BE2C (cell line): ENCODE measurements at regions not wholly inside any gene's neighbourhood (a gene's known extent, or its start where the extent isn't known, plus 50 kb on each side); places are given as distances from the start of the nearest gene placed in this dataset.

ENCODE experiments used
- DNase-seq: peaks from one replicate; pipeline ENCODE4 v3.0.0-alpha.2; 2020
- H3K27me3 ChIP-seq: fragments of 250-450 bp; sonication (Bioruptor Pico); 2 replicates; pipeline ENCODE4 v1.5.1; 2020; ENCODE audit warnings: mild to moderate bottlenecking
- H3K36me3 ChIP-seq: fragments of 250-450 bp; sonication (Bioruptor Pico); 2 replicates; pipeline ENCODE4 v1.5.1; 2020; ENCODE audit warnings: mild to moderate bottlenecking
- H3K4me1 ChIP-seq: fragments of 250-450 bp; sonication (Bioruptor Pico); 2 replicates; pipeline ENCODE4 v1.5.1; 2020
- H3K4me3 ChIP-seq: 2 replicates; pipeline ENCODE4 v1.5.1; 2011; ENCODE audit warnings: low read depth, low read length
- H3K9me3 ChIP-seq: fragments of 250-450 bp; sonication (Bioruptor Pico); 2 replicates; pipeline ENCODE4 v1.5.1; 2020
- CTCF ChIP-seq: IDR thresholded peaks from 2 replicates; pipeline ENCODE4 v1.5.1; 2012; ENCODE audit warnings: mild to moderate bottlenecking, low read depth, low read length

GRCh38 chr4:123618606-123619005 is 222.0 kb downstream of the SPRY1 start:
- Histone ChIP-seq H3K27me3 (no peaks in the 10 kb centered on the region), H3K36me3 (no peaks in the 10 kb centered on the region), H3K4me1 (no peaks in the 10 kb centered on the region), H3K4me3 (no peak overlapping the region), H3K9me3 (no peaks in the 10 kb centered on the region)
- no peak for TF ChIP-seq CTCF
- no peak for DNase-seq

- Histone ChIP-seq H3K4me1 (no peaks in the 10 kb centered on the region), H3K27me3 (no peaks in the 10 kb centered on the region), H3K4me3 (no peak overlapping the region), H3K36me3 (no peaks in the 10 kb centered on the region), H3K9me3 (no peaks in the 10 kb centered on the region)
- TF ChIP-seq CTCF, result no peak
- no peak for DNase-seq
Observed at GRCh38 chr4:123619326-123619725, 222.7 kb downstream of the SPRY1 start.

GRCh38 chr4:123619895-123620294 is 223.3 kb downstream of the SPRY1 start:
- Histone ChIP-seq H3K36me3 (no peaks in the 10 kb centered on the region), H3K4me3 (no peak overlapping the region), H3K9me3 (no peaks in the 10 kb centered on the region), H3K27me3 (no peaks in the 10 kb centered on the region), H3K4me1 (no peaks in the 10 kb centered on the region)
- TF ChIP-seq CTCF, result no peak
- no peak for DNase-seq

GRCh38 chr4:123621072-123621705 is 224.6 kb downstream of the SPRY1 start:
- H3K4me1 ChIP-seq, result no peaks in the 10 kb centered on the region
- no peak for DNase-seq

GRCh38 chr4:123622572-123622971 is 226.0 kb downstream of the SPRY1 start:
- TF ChIP-seq CTCF, result no peak
- Histone ChIP-seq H3K9me3 (no peaks in the 10 kb centered on the region), H3K36me3 (no peaks in the 10 kb centered on the region), H3K4me1 (no peaks in the 10 kb centered on the region), H3K27me3 (no peaks in the 10 kb centered on the region), H3K4me3 (no peak overlapping the region)
- no peak for DNase-seq

More at GRCh38 chr4:123621072-123621705, 224.6 kb downstream of the SPRY1 start:
- Histone ChIP-seq H3K4me3 (no peak overlapping the region), H3K9me3 (no peaks in the 10 kb centered on the region), H3K27me3 (no peaks in the 10 kb centered on the region), H3K36me3 (no peaks in the 10 kb centered on the region)
- TF ChIP-seq CTCF, result no peak

- H3K4me1 ChIP-seq, result no peaks in the 10 kb centered on the region
- H3K36me3 ChIP-seq, result no peaks in the 10 kb centered on the region
- no peak for TF ChIP-seq CTCF
- no peak for DNase-seq
- H3K4me3 ChIP-seq, result no peak overlapping the region
- no peaks in the 10 kb centered on the region for H3K9me3 ChIP-seq
- H3K27me3 ChIP-seq, result no peaks in the 10 kb centered on the region
Observed at GRCh38 chr4:123623611-123624010, 227.0 kb downstream of the SPRY1 start.
